Adrenal gland (tissue), 9 donors: ENCODE measurements at regions not wholly inside any gene's neighbourhood (a gene's known extent, or its start where the extent isn't known, plus 50 kb on each side); places are given as distances from the start of the nearest gene placed in this dataset.

ENCODE experiments used
- DNase-seq, 7 donors: peaks; one replicate each; pipeline ENCODE4 v3.0.0-alpha.2; 2019 to 2020
- H3K27ac ChIP-seq, 5 donors: fragments of 200-600 bp; sonication (generic) in 4 of 5; 1 replicate in 3 of 5; 2 replicates in 2 of 5; pipeline versions ENCODE4 v1.5.1 to v1.8.0; 2016 to 2020; ENCODE audit warnings: mild to moderate bottlenecking in 1 of 5
- H3K27me3 ChIP-seq: fragments of 200-600 bp; 2 replicates; pipeline ENCODE4 v1.8.0; 2021
- H3K36me3 ChIP-seq, 2 donors: fragments of 200-600 bp; replicated peaks in 1 of 2; 1 replicate in 1 of 2; 2 replicates in 1 of 2; pipeline versions ENCODE4 v1.5.1 to v1.8.0; 2018 to 2022
- H3K4me1 ChIP-seq, 2 donors: fragments of 200-600 bp; replicated peaks in 1 of 2; 1 replicate in 1 of 2; 2 replicates in 1 of 2; pipeline versions ENCODE4 v1.5.1 to v1.8.0; 2018 to 2021
- H3K4me3 ChIP-seq, 4 donors: fragments of 200-600 bp; sonication (generic) in 3 of 4; one replicate each; pipeline ENCODE4 v1.5.1; 2016 to 2018
- H3K9me3 ChIP-seq, 3 donors: fragments of 200-600 bp; sonication (generic) in 1 of 3; replicated peaks in 1 of 3; 1 replicate in 2 of 3; 2 replicates in 1 of 3; pipeline versions ENCODE4 v1.5.1 to v1.8.0; 2016 to 2021
- CTCF ChIP-seq, 6 experiments: fragments of 450-650 bp in 4 of 6; fragments of 200-600 bp in 2 of 6; sonication (generic) in 1 of 6; IDR thresholded peaks; 1 replicate in 5 of 6; 2 replicates in 1 of 6; pipeline versions ENCODE4 v1.5.1 to v1.8.0; 2016 to 2021; ENCODE audit warnings: antibody characterized with exemption in 6 of 6, mild to moderate bottlenecking in 2 of 6, moderate library complexity in 1 of 6
- POLR2A ChIP-seq, 2 donors: fragments of 450-650 bp; IDR thresholded peaks; one replicate each; pipeline ENCODE4 v1.6.1; 2017; ENCODE audit warnings: antibody characterized with exemption in 2 of 2, mild to moderate bottlenecking in 2 of 2, moderate library complexity in 1 of 2
- WGBS, 4 donors: extraction: QIAGEN DNeasy Blood & Tissue Kit in 2 of 4; methylation state at CpG; one replicate each; pipeline versions ENCODE4 v1.1.5 to v1.1.7; 2013 to 2017; 5-methylcytosine and 5-hydroxymethylcytosine counted together
- intact Hi-C, 2 donors: fragments of 100-400 bp; cut with DNase I; formaldehyde crosslinking; loops; one replicate each; pipeline versions ENCODE4 v1.14.1 to v1.15.0; 2022 to 2023
- donor health status: healthy with polysubstance abuse.
- donor health status: Bipolar disorder and iron deficiency.
- donor health status: DM: yes; HTN: yes; CAD: no.
- donor health status: DM: no; HTN: no; CAD: no.
- donor health status: DM: no; HTN: no; CAD: no.

GRCh38 chr4:181017038-181017437 lies 1226.2 kb upstream of the TENM3 start:
- Histone ChIP-seq H3K36me3 (no peaks in the 10 kb centered on the region), H3K27ac (no peak overlapping the region), H3K27me3 (no peaks in the 10 kb centered on the region), H3K4me3 (no peak overlapping the region), H3K9me3 (peaks cover 0 to 6% (median 0%) of the 10 kb centered on the region in 3 donors), H3K4me1 (no peaks in the 10 kb centered on the region)
- intact Hi-C loops: no loop called here
- DNase-seq: no peak
- WGBS, 4 donors: 85 to 95% (median 91%) methylated on average over 5 of the region's 5 CpGs
- TF ChIP-seq CTCF (IDR thresholded peaks at IDR 0.05): no peak

GRCh38 chr4:181018472-181018871 lies 1224.7 kb upstream of the TENM3 start:
- DNase-seq: no peak
- Histone ChIP-seq H3K27me3 (no peaks in the 10 kb centered on the region), H3K27ac (no peak overlapping the region), H3K36me3 (no peaks in the 10 kb centered on the region), H3K4me1 (no peaks in the 10 kb centered on the region), H3K9me3 (peaks cover 0 to 6% (median 0%) of the 10 kb centered on the region in 3 donors), H3K4me3 (no peak overlapping the region)
- no peak for TF ChIP-seq CTCF (IDR thresholded peaks at IDR 0.05)
- intact Hi-C loops: no loop called here
- 68 to 79% (median 69%) methylated on average over 4 of the region's 4 CpGs for WGBS, 4 donors

- Histone ChIP-seq H3K27ac (no peak overlapping the region), H3K27me3 (no peaks in the 10 kb centered on the region), H3K9me3 (peaks cover 0 to 6% (median 0%) of the 10 kb centered on the region in 3 donors), H3K4me3 (no peak overlapping the region), H3K4me1 (no peaks in the 10 kb centered on the region), H3K36me3 (no peaks in the 10 kb centered on the region)
- TF ChIP-seq CTCF (IDR thresholded peaks at IDR 0.05) (no peak), POLR2A (IDR thresholded peaks at IDR 0.05) (no peak)
- WGBS, 4 donors: 88 to 89% (median 89%) methylated on average over 5 of the region's 5 CpGs
- intact Hi-C loops: no loop called here
- no peak for DNase-seq
Observed at GRCh38 chr4:181018913-181019312, 1224.3 kb upstream of the TENM3 start.

GRCh38 chr4:181020456-181020855 lies 1222.7 kb upstream of the TENM3 start:
- Histone ChIP-seq H3K9me3 (no peaks in the 10 kb centered on the region), H3K4me1 (no peaks in the 10 kb centered on the region), H3K27ac (no peak overlapping the region), H3K4me3 (no peak overlapping the region), H3K36me3 (no peaks in the 10 kb centered on the region), H3K27me3 (no peaks in the 10 kb centered on the region)
- TF ChIP-seq CTCF (IDR thresholded peaks at IDR 0.05) (no peak), POLR2A (IDR thresholded peaks at IDR 0.05) (no peak)
- intact Hi-C loops: no loop called here
- 56 to 76% (median 71%) methylated on average over 3 of the region's 3 CpGs for WGBS, 4 donors
- DNase-seq: no peak
